ENCODE measurements at regions not wholly inside any gene's neighbourhood (a gene's known extent, or its start where the extent isn't known, plus 50 kb on each side); places are given as distances from the start of the nearest gene placed in this dataset.

- DNase-seq (ENCODE audit: low spot score) (no peak), ATAC-seq (no peak)
Measured at GRCh38 chr18:59760619-59761600, 63.7 kb upstream of the CCBE1 start.

GRCh38 chr18:59760212-59760611, 63.0 kb upstream of the CCBE1 start:
- DNase-seq (ENCODE audit: low spot score) (no peak), ATAC-seq (no peak)

GRCh38 chr18:59758837-59759236, 61.6 kb upstream of the CCBE1 start:
- DNase-seq (ENCODE audit: low spot score): no peak
- ATAC-seq: no peak

- ATAC-seq: no peak
Measured at GRCh38 chr18:59758106-59758505, 60.9 kb upstream of the CCBE1 start.

GRCh38 chr18:59752666-59753065, 55.4 kb upstream of the CCBE1 start:
- DNase-seq (ENCODE audit: low spot score) (no peak), ATAC-seq (no peak)

More at GRCh38 chr18:59758106-59758505, 60.9 kb upstream of the CCBE1 start:
- DNase-seq (ENCODE audit: low spot score): no peak

- ATAC-seq: no peak
- no peak for DNase-seq (ENCODE audit: low spot score)
Measured at GRCh38 chr18:59751186-59751585, 54.0 kb upstream of the CCBE1 start.

GRCh38 chr18:59748628-59749360, 51.6 kb upstream of the CCBE1 start:
- ATAC-seq (no peak), DNase-seq (ENCODE audit: low spot score) (no peak)

Measured in left lobe of liver (tissue), 2 donors.